HepG2 (cell line): ENCODE measurements at regions not wholly inside any gene's neighbourhood (a gene's known extent, or its start where the extent isn't known, plus 50 kb on each side); places are given as distances from the start of the nearest gene placed in this dataset.
"Not testable (repeated sequence)": the region's sequence is repeated elsewhere in the genome, so short reads cannot be mapped to it uniquely, and the experiment has no call there.

ENCODE experiments used
- ATAC-seq: fragments of 200-7000 bp; cut with Tn5 transposase; 3 replicates; pipeline ENCODE4 v1.9.1; 2020; ENCODE audit warnings: mild to moderate bottlenecking, moderate library complexity
- BruUV-seq: library from RNA; stranded (reverse); fragments of 400-500 nt; replicated peaks from 2 replicates; lab custom pipeline; 2021; lab: Mats Ljungman, UMichigan
- CTCF ChIA-PET: fragments of 300-600 bp; formaldehyde crosslinking; extraction: SDS; loops from one replicate; lab custom pipeline; 2021; ENCODE audit warnings: low total read pairs, inconsistent platforms, low intra/inter-chr PET ratio; lab: Yijun Ruan, JAX
- POLR2A ChIA-PET: fragments of 350-600 bp; sonication (Branson Sonifier 250); formaldehyde crosslinking; loops from one replicate; lab custom pipeline; 2020; ENCODE audit warnings: antibody characterized with exemption, inconsistent platforms; lab: Yijun Ruan, JAX
- DNase-seq: peaks from one replicate; pipeline ENCODE4 v3.0.0-alpha.2; 2015; ENCODE audit warnings: low spot score
- FAIRE-seq: peaks from 3 replicates; lab custom pipeline; 2011; peaks lifted over from hg19 to GRCh38; lab: Jason Lieb, UNC
- H2AFZ ChIP-seq: one replicate; pipeline ENCODE4 v1.6.1; 2011; ENCODE audit warnings: low read length, inconsistent platforms
- H3K27ac ChIP-seq: fragments of 300-600 bp; 3 replicates; pipeline ENCODE4 v1.8.0; 2011; ENCODE audit warnings: mixed run types, mild to moderate bottlenecking, mixed read lengths, low read length, inconsistent platforms; ENCODE audit not compliant: insufficient read depth; ENCODE audit errors: extremely low read length
- H3K27me3 ChIP-seq, 2 experiments: fragments of 200-600 bp in 1 of 2; 2 replicates in 1 of 2; 3 replicates in 1 of 2; pipeline versions ENCODE4 v1.6.0 to v1.8.0; 2011; ENCODE audit warnings: low read length in 2 of 2, mild to moderate bottlenecking in 2 of 2, moderate library complexity in 2 of 2, inconsistent platforms in 1 of 2; ENCODE audit not compliant: insufficient read depth in 2 of 2, control insufficient read depth in 1 of 2
- H3K36me3 ChIP-seq, 2 experiments: fragments of 200-600 bp in 1 of 2; replicated peaks in 1 of 2; 2 replicates in 1 of 2; 3 replicates in 1 of 2; pipeline versions ENCODE4 v1.5.1 to v1.8.0; 2011; ENCODE audit warnings: low read length in 2 of 2, inconsistent platforms in 1 of 2; ENCODE audit not compliant: insufficient read depth in 2 of 2, control insufficient read depth in 1 of 2
- H3K4me1 ChIP-seq: 2 replicates; pipeline ENCODE4 v1.5.1; 2012; ENCODE audit warnings: low read length, inconsistent platforms; ENCODE audit not compliant: insufficient read depth
- H3K4me2 ChIP-seq: 2 replicates; pipeline ENCODE4 v1.6.0; 2011; ENCODE audit warnings: low read depth, low read length, inconsistent platforms
- H3K4me3 ChIP-seq, 3 experiments: fragments of 200-600 bp in 1 of 3; sonication (generic), shearing (Covaris generic) in 1 of 3; replicated peaks in 1 of 3; 2 replicates each; pipeline ENCODE4 v1.5.1; 2011 to 2016; ENCODE audit warnings: low read length in 3 of 3, inconsistent platforms in 2 of 3, low read depth in 2 of 3, mild to moderate bottlenecking in 2 of 3, control low read depth in 1 of 3, mixed read lengths in 1 of 3; ENCODE audit not compliant: insufficient read depth in 1 of 3
- H3K79me2 ChIP-seq: one replicate; pipeline ENCODE4 v1.6.1; 2011; ENCODE audit warnings: low read length, inconsistent platforms; ENCODE audit not compliant: insufficient read depth
- H3K9ac ChIP-seq: 2 replicates; pipeline ENCODE4 v1.6.0; 2011; ENCODE audit warnings: mild to moderate bottlenecking, low read depth, low read length, inconsistent platforms; ENCODE audit not compliant: insufficient read depth
- H3K9me3 ChIP-seq: 2 replicates; pipeline ENCODE4 v1.5.1; 2012; ENCODE audit warnings: mild to moderate bottlenecking, low read length
- H4K20me1 ChIP-seq: 2 replicates; pipeline ENCODE4 v1.6.0; 2011; ENCODE audit warnings: inconsistent platforms, mild to moderate bottlenecking, low read length, moderate library complexity; ENCODE audit not compliant: insufficient read depth
- CREB1 ChIP-seq, 2 experiments: fragments of 450-650 bp in 1 of 2; IDR thresholded peaks; 2 replicates each; pipeline ENCODE4 v1.6.1; 2016 to 2017; ENCODE audit warnings: control low read depth in 1 of 2, mild to moderate bottlenecking in 1 of 2, missing compliant biosample characterization in 1 of 2, missing genetic modification characterization in 1 of 2
- PATZ1 ChIP-seq: sonication (generic); formaldehyde crosslinking; IDR thresholded peaks from 2 replicates; pipeline ENCODE4 v1.4.0; 2020; ENCODE audit warnings: missing genetic modification reagents
- SIX4 ChIP-seq: sonication (generic); formaldehyde crosslinking; IDR thresholded peaks from 2 replicates; pipeline ENCODE4 v1.4.0; 2020; ENCODE audit warnings: missing genetic modification reagents
- STAG1 ChIP-seq: sonication (generic); formaldehyde crosslinking; IDR thresholded peaks from 2 replicates; pipeline ENCODE4 v1.4.0; 2020; ENCODE audit warnings: missing genetic modification reagents
- ZNF552 ChIP-seq: sonication (generic); formaldehyde crosslinking; IDR thresholded peaks from 2 replicates; pipeline ENCODE4 v1.9.0; 2022; ENCODE audit warnings: missing genetic modification reagents, mild to moderate bottlenecking, borderline replicate concordance
- WGBS: methylation state at CpG from one replicate; pipeline ENCODE4 v1.1.6; 2017; ENCODE audit warnings: low lambda C conversion rate; 5-methylcytosine and 5-hydroxymethylcytosine counted together
- in situ Hi-C: cut with HindIII; loops from 2 replicates; pipeline ENCODE4 v1.10.0; 2017; ENCODE audit warnings: low pct_unique_long_range_greater_than_20kb; ENCODE audit not compliant: extremely low pct_ligation_motif_present
- intact Hi-C: fragments of 100-400 bp; cut with micrococcal nuclease; formaldehyde crosslinking; loops from one replicate; pipeline ENCODE4 v1.10.0; 2022; ENCODE audit not compliant: unreplicated experiment
- TF ChIP-seq, protein P1 (sequence below): sonication (generic); formaldehyde crosslinking; IDR thresholded peaks from 2 replicates; pipeline ENCODE4 v1.5.0; 2020; ENCODE audit warnings: mild to moderate bottlenecking, missing genetic modification reagents, moderate library complexity

DNA sequence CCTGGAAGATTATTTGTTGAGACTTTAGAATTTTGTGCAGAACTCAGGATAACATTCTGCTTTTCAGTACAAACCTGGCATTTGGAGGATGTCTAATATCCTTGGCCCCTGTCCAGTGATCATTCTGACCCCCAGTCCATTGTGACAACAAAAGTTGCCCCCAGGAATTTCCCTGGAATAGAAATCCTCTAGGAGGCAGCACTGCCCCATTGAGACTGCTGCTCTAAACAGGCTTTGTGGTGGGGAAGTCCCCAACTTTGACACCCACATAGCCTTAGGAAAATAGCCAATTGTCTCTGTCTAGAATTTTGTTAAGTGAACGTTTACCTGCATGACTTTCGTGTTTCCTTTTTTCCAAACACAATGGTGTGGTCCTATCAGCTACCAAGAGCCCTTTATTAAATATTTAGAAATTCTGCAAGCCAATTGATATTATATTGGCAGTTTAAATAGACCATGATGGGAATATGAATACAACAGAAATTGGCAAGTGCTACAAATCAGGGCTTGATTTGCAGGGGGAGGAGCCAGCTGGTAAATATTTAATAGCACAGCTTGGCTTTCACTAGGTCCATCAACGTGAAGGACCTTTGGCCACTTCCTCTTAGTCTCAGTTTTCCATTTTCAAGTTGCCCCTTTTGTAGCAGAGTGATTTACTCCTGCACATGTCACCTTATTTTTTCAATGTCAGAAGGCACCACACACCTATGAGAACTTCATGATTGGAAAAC, 451.7 kb downstream of the EFNB2 start:
- in situ Hi-C loops: no loop called here
- ATAC-seq: peak; percentile 51
- WGBS: 0% methylated on average over 3 of the region's 3 CpGs
- Histone ChIP-seq H3K36me3 (no peaks in the 10 kb centered on the region), H3K4me1 (no peaks in the 10 kb centered on the region), H3K9ac (no peak overlapping the region), H3K79me2 (no peaks in the 10 kb centered on the region), H3K27me3 (no peaks in the 10 kb centered on the region), H2AFZ (no peak overlapping the region), H3K9me3 (no peaks in the 10 kb centered on the region), H3K4me3 (no peak overlapping the region), H4K20me1 (no peaks in the 10 kb centered on the region), H3K4me2 (no peak overlapping the region), H3K27ac (no peak overlapping the region)
- TF ChIP-seq PATZ1 (CRISPR knock-in tag) (0 out of 2 replicates have a peak, but pooled peaks have one; percentile 21), SIX4 (CRISPR knock-in tag) (no peak), ZNF552 (no peak), CREB1 (IDR thresholded peaks at IDR 0.05) (no peak), CREB1 (CRISPR knock-in tag; IDR thresholded peaks at IDR 0.05) (no peak), STAG1 (CRISPR knock-in tag) (peak; percentile 52)
- TF ChIP-seq, protein P1, sequence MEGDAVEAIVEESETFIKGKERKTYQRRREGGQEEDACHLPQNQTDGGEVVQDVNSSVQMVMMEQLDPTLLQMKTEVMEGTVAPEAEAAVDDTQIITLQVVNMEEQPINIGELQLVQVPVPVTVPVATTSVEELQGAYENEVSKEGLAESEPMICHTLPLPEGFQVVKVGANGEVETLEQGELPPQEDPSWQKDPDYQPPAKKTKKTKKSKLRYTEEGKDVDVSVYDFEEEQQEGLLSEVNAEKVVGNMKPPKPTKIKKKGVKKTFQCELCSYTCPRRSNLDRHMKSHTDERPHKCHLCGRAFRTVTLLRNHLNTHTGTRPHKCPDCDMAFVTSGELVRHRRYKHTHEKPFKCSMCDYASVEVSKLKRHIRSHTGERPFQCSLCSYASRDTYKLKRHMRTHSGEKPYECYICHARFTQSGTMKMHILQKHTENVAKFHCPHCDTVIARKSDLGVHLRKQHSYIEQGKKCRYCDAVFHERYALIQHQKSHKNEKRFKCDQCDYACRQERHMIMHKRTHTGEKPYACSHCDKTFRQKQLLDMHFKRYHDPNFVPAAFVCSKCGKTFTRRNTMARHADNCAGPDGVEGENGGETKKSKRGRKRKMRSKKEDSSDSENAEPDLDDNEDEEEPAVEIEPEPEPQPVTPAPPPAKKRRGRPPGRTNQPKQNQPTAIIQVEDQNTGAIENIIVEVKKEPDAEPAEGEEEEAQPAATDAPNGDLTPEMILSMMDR (CRISPR knock-in tag): peak; percentile 28; the same call in 1 of the 2 replicates
- peak; percentile 6 for DNase-seq
- ChIA-PET POLR2A (no interaction called here), CTCF (no interaction called here)
- FAIRE-seq: no peak
- intact Hi-C loops: loop anchor here (10.0 kb wide), 2 partner anchors 451 to 831 kb away; partner anchors contain the start of gene EFNB2
- no TSS peak for BruUV-seq

- H3K9ac ChIP-seq, H2AFZ ChIP-seq, in situ Hi-C loops, H3K4me3 ChIP-seq, H3K4me1 ChIP-seq, FAIRE-seq, H3K27ac ChIP-seq, H4K20me1 ChIP-seq, H3K4me2 ChIP-seq, BruUV-seq, DNase-seq, POLR2A ChIA-PET, H3K27me3 ChIP-seq, H3K36me3 ChIP-seq, H3K9me3 ChIP-seq, CTCF ChIA-PET, H3K79me2 ChIP-seq, ATAC-seq: not testable (repeated sequence)
- 41% methylated on average over 6 of the region's 6 CpGs for WGBS
- intact Hi-C loops: loop anchor here (10.0 kb wide), 2 partner anchors 454 to 834 kb away; partner anchors contain the start of gene EFNB2
Observed at GRCh38 chr13:106081221-106081620, 454.2 kb downstream of the EFNB2 start.
